Activated naive CD8-positive, alpha-beta T cell treated with anti-CD3 and anti-CD28 coated beads, Interleukin-2, amount 10 ng/mL, durations not matched to agents 7 days and 5 days (primary cell): ENCODE measurements at regions not wholly inside any gene's neighbourhood (a gene's known extent, or its start where the extent isn't known, plus 50 kb on each side); places are given as distances from the start of the nearest gene placed in this dataset.

Source experiments
- ATAC-seq: fragments of 150-1000 bp; cut with Tn5 transposase; one replicate; pipeline ENCODE4 v1.10.0; 2021; ENCODE audit warnings: low read depth, moderate library complexity
- POLR2A ChIA-PET: fragments of 350-600 bp; sonication (Branson Sonifier 250); formaldehyde crosslinking; loops from one replicate; lab custom pipeline; 2021; ENCODE audit warnings: antibody characterized with exemption; lab: Charles Lee
- DNase-seq: peaks from one replicate; pipeline ENCODE4 v3.0.0; 2021
- H3K27ac Mint-ChIP-seq: one replicate; pipeline ENCODE4 v1.8.0; 2022; ENCODE audit warnings: mild to moderate bottlenecking, mixed read lengths
- H3K27me3 Mint-ChIP-seq: one replicate; pipeline ENCODE4 v1.8.0; 2022; ENCODE audit warnings: mild to moderate bottlenecking, moderate library complexity, mixed read lengths
- H3K36me3 Mint-ChIP-seq: one replicate; pipeline ENCODE4 v1.8.0; 2021; ENCODE audit warnings: mild to moderate bottlenecking, mixed read lengths
- H3K4me1 Mint-ChIP-seq: one replicate; pipeline ENCODE4 v1.8.0; 2021; ENCODE audit warnings: mixed read lengths
- H3K4me3 Mint-ChIP-seq: one replicate; pipeline ENCODE4 v1.8.0; 2022; ENCODE audit warnings: mild to moderate bottlenecking, moderate library complexity, mixed read lengths
- H3K9me3 Mint-ChIP-seq: one replicate; pipeline ENCODE4 v1.8.0; 2021; ENCODE audit warnings: mixed read lengths

- H3K4me3 Mint-ChIP-seq: no peak overlapping the region
- H3K9me3 Mint-ChIP-seq: no peaks in the 10 kb centered on the region
- ATAC-seq (no peak), DNase-seq (no peak)
- H3K27me3 Mint-ChIP-seq: peaks cover 19% of the 10 kb centered on the region
- POLR2A ChIA-PET: no interaction called here
- H3K27ac Mint-ChIP-seq: no peak overlapping the region
- H3K36me3 Mint-ChIP-seq: no peaks in the 10 kb centered on the region
- no peaks in the 10 kb centered on the region for H3K4me1 Mint-ChIP-seq
Observed at GRCh38 chr11:116193321-116194131, 579.3 kb downstream of the BUD13 start.

GRCh38 chr11:116192509-116193210 is 580.1 kb downstream of the BUD13 start:
- Mint-ChIP-seq H3K27me3 (peaks cover 19% of the 10 kb centered on the region), H3K4me3 (no peak overlapping the region), H3K36me3 (no peaks in the 10 kb centered on the region), H3K27ac (no peak overlapping the region), H3K4me1 (no peaks in the 10 kb centered on the region), H3K9me3 (no peaks in the 10 kb centered on the region)
- DNase-seq (no peak), ATAC-seq (no peak)
- POLR2A ChIA-PET: no interaction called here

GRCh38 chr11:116190861-116191260 is 581.9 kb downstream of the BUD13 start:
- ATAC-seq (no peak), DNase-seq (no peak)
- H3K27ac Mint-ChIP-seq: no peak overlapping the region
- POLR2A ChIA-PET: no interaction called here
- H3K36me3 Mint-ChIP-seq: no peaks in the 10 kb centered on the region
- H3K4me3 Mint-ChIP-seq: no peak overlapping the region
- no peaks in the 10 kb centered on the region for H3K9me3 Mint-ChIP-seq
- H3K4me1 Mint-ChIP-seq: no peaks in the 10 kb centered on the region
- peaks cover 19% of the 10 kb centered on the region for H3K27me3 Mint-ChIP-seq

GRCh38 chr11:116189408-116190170 is 583.2 kb downstream of the BUD13 start:
- H3K4me1 Mint-ChIP-seq: no peaks in the 10 kb centered on the region
- POLR2A ChIA-PET: no interaction called here
- H3K27me3 Mint-ChIP-seq: peaks cover 16% of the 10 kb centered on the region
- H3K36me3 Mint-ChIP-seq: no peaks in the 10 kb centered on the region
- no peak overlapping the region for H3K27ac Mint-ChIP-seq
- H3K4me3 Mint-ChIP-seq: no peak overlapping the region
- H3K9me3 Mint-ChIP-seq: no peaks in the 10 kb centered on the region
- DNase-seq: no peak
- no peak for ATAC-seq

GRCh38 chr11:116188350-116188749 is 584.4 kb downstream of the BUD13 start:
- H3K36me3 Mint-ChIP-seq: no peaks in the 10 kb centered on the region
- H3K4me1 Mint-ChIP-seq: no peaks in the 10 kb centered on the region
- no peak overlapping the region for H3K27ac Mint-ChIP-seq
- no peaks in the 10 kb centered on the region for H3K9me3 Mint-ChIP-seq
- POLR2A ChIA-PET: no interaction called here
- ATAC-seq (no peak), DNase-seq (no peak)
- H3K27me3 Mint-ChIP-seq: peaks cover 5% of the 10 kb centered on the region
- no peak overlapping the region for H3K4me3 Mint-ChIP-seq

GRCh38 chr11:116187026-116187425 is 585.8 kb downstream of the BUD13 start:
- no peaks in the 10 kb centered on the region for H3K36me3 Mint-ChIP-seq
- H3K4me1 Mint-ChIP-seq: no peaks in the 10 kb centered on the region

GRCh38 chr11:116185551-116185950 is 587.2 kb downstream of the BUD13 start:
- Mint-ChIP-seq H3K36me3 (no peaks in the 10 kb centered on the region), H3K27me3 (no peaks in the 10 kb centered on the region), H3K9me3 (no peaks in the 10 kb centered on the region), H3K4me3 (no peak overlapping the region), H3K27ac (no peak overlapping the region), H3K4me1 (no peaks in the 10 kb centered on the region)
- DNase-seq: no peak
- no peak for ATAC-seq
- POLR2A ChIA-PET: no interaction called here

More at GRCh38 chr11:116187026-116187425, 585.8 kb downstream of the BUD13 start:
- no peak overlapping the region for H3K27ac Mint-ChIP-seq
- no peak overlapping the region for H3K4me3 Mint-ChIP-seq
- no peaks in the 10 kb centered on the region for H3K27me3 Mint-ChIP-seq
- DNase-seq (no peak), ATAC-seq (no peak)
- no peaks in the 10 kb centered on the region for H3K9me3 Mint-ChIP-seq
- POLR2A ChIA-PET: no interaction called here

GRCh38 chr11:116184763-116185162 is 588.0 kb downstream of the BUD13 start:
- H3K27ac Mint-ChIP-seq: no peak overlapping the region
- DNase-seq (no peak), ATAC-seq (no peak)
- H3K4me1 Mint-ChIP-seq: no peaks in the 10 kb centered on the region
- POLR2A ChIA-PET: no interaction called here
- H3K27me3 Mint-ChIP-seq: no peaks in the 10 kb centered on the region
- H3K9me3 Mint-ChIP-seq: no peaks in the 10 kb centered on the region
- no peaks in the 10 kb centered on the region for H3K36me3 Mint-ChIP-seq
- no peak overlapping the region for H3K4me3 Mint-ChIP-seq

GRCh38 chr11:116182356-116182966 is 590.3 kb downstream of the BUD13 start:
- DNase-seq: no peak
- Mint-ChIP-seq H3K9me3 (no peaks in the 10 kb centered on the region), H3K36me3 (no peaks in the 10 kb centered on the region), H3K27me3 (no peaks in the 10 kb centered on the region), H3K27ac (no peak overlapping the region), H3K4me1 (no peaks in the 10 kb centered on the region), H3K4me3 (no peak overlapping the region)
- ATAC-seq: no peak
- POLR2A ChIA-PET: no interaction called here

GRCh38 chr11:116180806-116181600 is 591.8 kb downstream of the BUD13 start:
- Mint-ChIP-seq H3K4me3 (no peak overlapping the region), H3K4me1 (no peaks in the 10 kb centered on the region), H3K36me3 (no peaks in the 10 kb centered on the region), H3K27ac (no peak overlapping the region), H3K9me3 (no peaks in the 10 kb centered on the region), H3K27me3 (no peaks in the 10 kb centered on the region)
- POLR2A ChIA-PET: no interaction called here
- no peak for ATAC-seq
- no peak for DNase-seq

- DNase-seq (no peak), ATAC-seq (no peak)
- no peak overlapping the region for H3K27ac Mint-ChIP-seq
- no peaks in the 10 kb centered on the region for H3K27me3 Mint-ChIP-seq
- no peaks in the 10 kb centered on the region for H3K9me3 Mint-ChIP-seq
- no peak overlapping the region for H3K4me3 Mint-ChIP-seq
- H3K36me3 Mint-ChIP-seq: no peaks in the 10 kb centered on the region
- H3K4me1 Mint-ChIP-seq: no peaks in the 10 kb centered on the region
- POLR2A ChIA-PET: no interaction called here
Observed at GRCh38 chr11:116179401-116179800, 593.4 kb downstream of the BUD13 start.

- ATAC-seq (no peak), DNase-seq (no peak)
- H3K4me1 Mint-ChIP-seq: no peaks in the 10 kb centered on the region
- no peaks in the 10 kb centered on the region for H3K36me3 Mint-ChIP-seq
- POLR2A ChIA-PET: no interaction called here
- no peak overlapping the region for H3K27ac Mint-ChIP-seq
- no peak overlapping the region for H3K4me3 Mint-ChIP-seq
- H3K9me3 Mint-ChIP-seq: no peaks in the 10 kb centered on the region
- peaks cover 2% of the 10 kb centered on the region for H3K27me3 Mint-ChIP-seq
Observed at GRCh38 chr11:116177521-116178210, 595.1 kb downstream of the BUD13 start.
